Endothelial cell of umbilical vein (primary cell): ENCODE measurements at regions not wholly inside any gene's neighbourhood (a gene's known extent, or its start where the extent isn't known, plus 50 kb on each side); places are given as distances from the start of the nearest gene placed in this dataset.

Experiments
- BruUV-seq: library from RNA; stranded (reverse); fragments of 400-500 nt; replicated peaks from 2 replicates; lab custom pipeline; 2021; lab: Mats Ljungman, UMichigan
- CTCF ChIA-PET: fragments of 300-600, 350-600 bp; sonication (Branson Sonifier 250); formaldehyde crosslinking; loops from one replicate; lab custom pipeline; 2021; ENCODE audit warnings: antibody characterized with exemption, inconsistent platforms; lab: Charles Lee
- POLR2A ChIA-PET: fragments of 300-600, 350-600 bp; sonication (Branson Sonifier 250); formaldehyde crosslinking; loops from one replicate; lab custom pipeline; 2021; ENCODE audit warnings: antibody characterized with exemption, inconsistent platforms; lab: Charles Lee
- DNase-seq: peaks from one replicate; pipeline ENCODE4 v3.0.0-alpha.2; 2011; ENCODE audit warnings: low read depth, low spot score
- FAIRE-seq: peaks from 2 replicates; lab custom pipeline; 2011; peaks lifted over from hg19 to GRCh38; lab: Jason Lieb, UNC
- H2AFZ ChIP-seq: 2 replicates; pipeline ENCODE4 v1.6.0; 2012; ENCODE audit warnings: low read depth, low read length, control low read depth, inconsistent platforms
- H3K27ac ChIP-seq: 2 replicates; pipeline ENCODE4 v1.5.1; 2011; ENCODE audit warnings: low read depth, mild to moderate bottlenecking, control low read depth, low read length, moderate library complexity; ENCODE audit not compliant: insufficient read depth
- H3K27me3 ChIP-seq, 2 experiments: 2 replicates each; pipeline versions ENCODE4 v1.6.0 to v1.6.1; 2011; ENCODE audit warnings: low read length in 2 of 2, mixed read lengths in 1 of 2; ENCODE audit not compliant: control insufficient read depth in 2 of 2, insufficient read depth in 2 of 2
- H3K36me3 ChIP-seq, 2 experiments: 2 replicates in 1 of 2; 3 replicates in 1 of 2; pipeline ENCODE4 v1.5.1; 2011; ENCODE audit warnings: low read length in 2 of 2, mild to moderate bottlenecking in 1 of 2, moderate library complexity in 1 of 2; ENCODE audit not compliant: control insufficient read depth in 2 of 2, insufficient read depth in 2 of 2; ENCODE audit errors: extremely low read depth in 1 of 2
- H3K4me1 ChIP-seq: 3 replicates; pipeline ENCODE4 v1.5.1; 2011; ENCODE audit warnings: mild to moderate bottlenecking, low read length; ENCODE audit not compliant: control insufficient read depth, insufficient read depth; ENCODE audit errors: extremely low read depth
- H3K4me2 ChIP-seq: 2 replicates; pipeline ENCODE4 v1.6.1; 2011; ENCODE audit warnings: low read length, control low read depth, mixed read lengths; ENCODE audit not compliant: insufficient read depth
- H3K4me3 ChIP-seq, 3 experiments: fragments of 200-600 bp in 1 of 3; sonication (generic), shearing (Covaris generic) in 1 of 3; replicated peaks in 1 of 3; 2 replicates each; pipeline ENCODE4 v1.5.1; 2011 to 2016; ENCODE audit warnings: control low read depth in 3 of 3, low read length in 3 of 3, mild to moderate bottlenecking in 2 of 3, inconsistent platforms in 1 of 3, low read depth in 1 of 3, moderate library complexity in 1 of 3; ENCODE audit not compliant: insufficient read depth in 1 of 3
- H3K79me2 ChIP-seq: 2 replicates; pipeline ENCODE4 v1.6.0; 2012; ENCODE audit warnings: low read length, inconsistent platforms; ENCODE audit not compliant: control insufficient read depth, insufficient read depth
- H3K9ac ChIP-seq: replicated peaks from 2 replicates; pipeline ENCODE3; 2011; ENCODE audit warnings: low read length, control low read depth; ENCODE audit not compliant: insufficient read depth; ENCODE audit errors: extremely low read depth
- H3K9me1 ChIP-seq: replicated peaks from 3 replicates; pipeline ENCODE4 v1.6.0; 2011; ENCODE audit warnings: mild to moderate bottlenecking, low read length; ENCODE audit not compliant: control insufficient read depth, insufficient read depth; ENCODE audit errors: extremely low read depth
- H3K9me3 ChIP-seq: replicated peaks from 2 replicates; pipeline ENCODE4 v1.5.1; 2012; ENCODE audit warnings: low read length, inconsistent platforms; ENCODE audit not compliant: control insufficient read depth, insufficient read depth
- H4K20me1 ChIP-seq: replicated peaks from 2 replicates; pipeline ENCODE3; 2011; ENCODE audit warnings: mild to moderate bottlenecking, low read length; ENCODE audit not compliant: control insufficient read depth, insufficient read depth; ENCODE audit errors: extremely low read depth
- EZH2 ChIP-seq: IDR thresholded peaks from 2 replicates; pipeline ENCODE4 v1.6.1; 2012; ENCODE audit warnings: borderline replicate concordance, low read depth, mild to moderate bottlenecking, moderate library complexity, low read length, inconsistent platforms; ENCODE audit not compliant: severe bottlenecking
- FOS ChIP-seq: IDR thresholded peaks from 2 replicates; pipeline ENCODE4 v1.6.1; 2011; ENCODE audit warnings: mild to moderate bottlenecking, low read length, moderate library complexity, borderline replicate concordance; ENCODE audit not compliant: insufficient read depth
- JUN ChIP-seq: IDR thresholded peaks from 2 replicates; pipeline ENCODE4 v1.6.1; 2011; ENCODE audit warnings: borderline replicate concordance, low read depth; ENCODE audit not compliant: insufficient read length, insufficient read depth
- MYC ChIP-seq: IDR thresholded peaks from one replicate; pipeline ENCODE4 v1.6.1; 2011; ENCODE audit warnings: mild to moderate bottlenecking, low read depth, low read length
- POLR2A ChIP-seq: IDR thresholded peaks from 2 replicates; pipeline ENCODE4 v1.6.1; 2012; ENCODE audit warnings: low read depth, mild to moderate bottlenecking, control low read depth, low read length
- POLR2AphosphoS5 ChIP-seq: IDR thresholded peaks from 2 replicates; pipeline ENCODE4 v1.6.1; 2012; ENCODE audit warnings: low read depth, mild to moderate bottlenecking, control low read depth, low read length, moderate library complexity; ENCODE audit not compliant: insufficient read depth
- dilution Hi-C: fragments of 300-500 bp; cut with MboI; formaldehyde crosslinking; loops from one replicate; pipeline ENCODE4 v1.15.0; 2019; ENCODE audit warnings: low sequenced_read_pairs; ENCODE audit not compliant: extremely low pct_ligation_motif_present
- intact Hi-C: fragments of 100-400 bp; cut with micrococcal nuclease; formaldehyde crosslinking; loops from one replicate; pipeline ENCODE4 v1.10.0; 2022

- Histone ChIP-seq H3K9ac (no peak overlapping the region), H3K79me2 (no peaks in the 10 kb centered on the region), H3K4me3 (no peak overlapping the region), H3K4me1 (no peaks in the 10 kb centered on the region), H3K4me2 (no peak overlapping the region), H2AFZ (no peak overlapping the region), H3K36me3 (no peaks in the 10 kb centered on the region), H3K27ac (no peak overlapping the region), H3K9me3 (no peaks in the 10 kb centered on the region), H3K27me3 (no peaks in the 10 kb centered on the region), H3K9me1 (no peaks in the 10 kb centered on the region), H4K20me1 (no peaks in the 10 kb centered on the region)
- intact Hi-C loops = no loop called here
- no TSS peak for BruUV-seq
- no peak for TF ChIP-seq FOS
- no peak for TF ChIP-seq MYC
- ChIA-PET POLR2A (no interaction called here), CTCF (interaction anchor here (2.2 kb wide), 1 partner anchor 12 kb away, joined by 5 read pairs; no protein-coding TSS in a partner anchor)
- no peak for FAIRE-seq
- no peak for DNase-seq
- dilution Hi-C loops = no loop called here
These were observed 627.6 kb downstream of the HTR1B start for GRCh38 chr6:76835695-76836094.

GRCh38 chr6:76835293-76835692 lies 628.0 kb downstream of the HTR1B start:
- no peak for FAIRE-seq
- H2AFZ ChIP-seq = no peak overlapping the region
- BruUV-seq = no TSS peak

More at GRCh38 chr6:76835293-76835692, 628.0 kb downstream of the HTR1B start:
- H4K20me1 ChIP-seq = no peaks in the 10 kb centered on the region
- TF ChIP-seq EZH2 (no peak), MYC (no peak), POLR2A (no peak), POLR2AphosphoS5 (no peak), JUN (no peak)
- no peaks in the 10 kb centered on the region for H3K36me3 ChIP-seq
- no peak overlapping the region for H3K9ac ChIP-seq
- no peaks in the 10 kb centered on the region for H3K79me2 ChIP-seq
- POLR2A ChIA-PET = no interaction called here
- dilution Hi-C loops = no loop called here
- no peak overlapping the region for H3K4me2 ChIP-seq
- no peaks in the 10 kb centered on the region for H3K27me3 ChIP-seq
- H3K4me3 ChIP-seq = no peak overlapping the region
- no peaks in the 10 kb centered on the region for H3K9me1 ChIP-seq
- no peaks in the 10 kb centered on the region for H3K4me1 ChIP-seq
- no peak for DNase-seq
- intact Hi-C loops = no loop called here
- CTCF ChIA-PET = no interaction called here
- H3K9me3 ChIP-seq = no peaks in the 10 kb centered on the region
- no peak overlapping the region for H3K27ac ChIP-seq
